MCF 10A (cell line): ENCODE measurements at regions not wholly inside any gene's neighbourhood (a gene's known extent, or its start where the extent isn't known, plus 50 kb on each side); places are given as distances from the start of the nearest gene placed in this dataset.

Experiments
- BruUV-seq: library from RNA; stranded (reverse); fragments of 400-500 nt; replicated peaks from 2 replicates; lab custom pipeline; 2021; lab: Mats Ljungman, UMichigan
- CTCF ChIA-PET: fragments of 300-600 bp; sonication (Branson Sonifier 250); formaldehyde crosslinking; extraction: SDS; loops from one replicate; lab custom pipeline; 2021; ENCODE audit warnings: antibody characterized with exemption, inconsistent platforms; lab: Yijun Ruan, JAX
- POLR2A ChIA-PET: fragments of 300-600, 350-650 bp; sonication (Branson Sonifier 250); formaldehyde crosslinking; extraction: SDS; loops from one replicate; lab custom pipeline; 2020; ENCODE audit warnings: antibody characterized with exemption, inconsistent platforms; lab: Yijun Ruan, JAX
- DNase-seq: peaks from one replicate; pipeline ENCODE4 v3.0.0-alpha.2; 2018; ENCODE audit not compliant: unreplicated experiment
- H3K27ac Mint-ChIP-seq: one replicate; pipeline ENCODE4 v1.8.0; 2022; ENCODE audit warnings: mild to moderate bottlenecking, low read depth, mixed read lengths; ENCODE audit not compliant: unreplicated experiment
- H3K27me3 Mint-ChIP-seq: one replicate; pipeline ENCODE4 v1.8.0; 2022; ENCODE audit warnings: mixed read lengths; ENCODE audit not compliant: insufficient read depth, unreplicated experiment
- H3K36me3 Mint-ChIP-seq: one replicate; pipeline ENCODE4 v1.8.0; 2022; ENCODE audit warnings: mild to moderate bottlenecking, moderate library complexity, mixed read lengths; ENCODE audit not compliant: insufficient read depth, unreplicated experiment
- H3K4me1 Mint-ChIP-seq: one replicate; pipeline ENCODE4 v1.8.0; 2022; ENCODE audit warnings: mixed read lengths; ENCODE audit not compliant: insufficient read depth, unreplicated experiment
- H3K4me3 Mint-ChIP-seq: one replicate; pipeline ENCODE4 v1.8.0; 2022; ENCODE audit warnings: mild to moderate bottlenecking, moderate library complexity, mixed read lengths; ENCODE audit not compliant: unreplicated experiment
- H3K9me3 Mint-ChIP-seq: one replicate; pipeline ENCODE4 v1.8.0; 2022; ENCODE audit warnings: mixed read lengths; ENCODE audit not compliant: unreplicated experiment
- intact Hi-C: fragments of 100-400 bp; cut with micrococcal nuclease; formaldehyde crosslinking; loops from 2 replicates; pipeline ENCODE4 v1.14.1; 2022
- TF ChIP-seq, protein P1 (sequence below): fragments of 200-600 bp; IDR thresholded peaks from one replicate; pipeline ENCODE4 v1.8.0; 2022; ENCODE audit warnings: antibody characterized with exemption, mild to moderate bottlenecking; ENCODE audit not compliant: unreplicated experiment

DNA sequence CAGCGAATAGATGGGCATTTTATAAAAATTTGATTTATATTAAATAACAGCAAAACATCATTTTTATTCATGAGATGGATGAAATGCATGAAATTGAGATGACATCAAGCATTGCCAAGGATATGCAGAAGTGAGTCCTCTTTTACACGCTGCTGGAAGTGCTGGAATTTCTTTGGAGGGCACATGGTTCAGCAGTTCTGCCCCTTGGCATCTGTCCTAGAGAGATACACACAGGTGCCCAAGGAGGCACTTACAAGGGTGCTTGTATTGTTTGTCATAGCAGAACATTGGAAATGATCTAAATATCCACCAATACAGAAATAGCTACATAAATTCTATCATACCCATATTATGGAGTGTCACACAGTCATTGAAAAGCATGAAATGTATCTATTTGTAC lies 441.1 kb upstream of the TMPO start:
- Mint-ChIP-seq H3K27ac (no peak overlapping the region), H3K36me3 (no peaks in the 10 kb centered on the region), H3K4me1 (no peaks in the 10 kb centered on the region), H3K9me3 (no peaks in the 10 kb centered on the region), H3K4me3 (no peak overlapping the region), H3K27me3 (no peaks in the 10 kb centered on the region)
- ChIA-PET POLR2A (no interaction called here), CTCF (interaction anchor here (0.6 kb wide), 1 partner anchor 1884 kb away, joined by 3 read pairs; no protein-coding TSS in a partner anchor)
- TF ChIP-seq, protein P1, sequence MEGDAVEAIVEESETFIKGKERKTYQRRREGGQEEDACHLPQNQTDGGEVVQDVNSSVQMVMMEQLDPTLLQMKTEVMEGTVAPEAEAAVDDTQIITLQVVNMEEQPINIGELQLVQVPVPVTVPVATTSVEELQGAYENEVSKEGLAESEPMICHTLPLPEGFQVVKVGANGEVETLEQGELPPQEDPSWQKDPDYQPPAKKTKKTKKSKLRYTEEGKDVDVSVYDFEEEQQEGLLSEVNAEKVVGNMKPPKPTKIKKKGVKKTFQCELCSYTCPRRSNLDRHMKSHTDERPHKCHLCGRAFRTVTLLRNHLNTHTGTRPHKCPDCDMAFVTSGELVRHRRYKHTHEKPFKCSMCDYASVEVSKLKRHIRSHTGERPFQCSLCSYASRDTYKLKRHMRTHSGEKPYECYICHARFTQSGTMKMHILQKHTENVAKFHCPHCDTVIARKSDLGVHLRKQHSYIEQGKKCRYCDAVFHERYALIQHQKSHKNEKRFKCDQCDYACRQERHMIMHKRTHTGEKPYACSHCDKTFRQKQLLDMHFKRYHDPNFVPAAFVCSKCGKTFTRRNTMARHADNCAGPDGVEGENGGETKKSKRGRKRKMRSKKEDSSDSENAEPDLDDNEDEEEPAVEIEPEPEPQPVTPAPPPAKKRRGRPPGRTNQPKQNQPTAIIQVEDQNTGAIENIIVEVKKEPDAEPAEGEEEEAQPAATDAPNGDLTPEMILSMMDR = no peak
- BruUV-seq = no TSS peak
- DNase-seq = no peak
- intact Hi-C loops = no loop called here

DNA sequence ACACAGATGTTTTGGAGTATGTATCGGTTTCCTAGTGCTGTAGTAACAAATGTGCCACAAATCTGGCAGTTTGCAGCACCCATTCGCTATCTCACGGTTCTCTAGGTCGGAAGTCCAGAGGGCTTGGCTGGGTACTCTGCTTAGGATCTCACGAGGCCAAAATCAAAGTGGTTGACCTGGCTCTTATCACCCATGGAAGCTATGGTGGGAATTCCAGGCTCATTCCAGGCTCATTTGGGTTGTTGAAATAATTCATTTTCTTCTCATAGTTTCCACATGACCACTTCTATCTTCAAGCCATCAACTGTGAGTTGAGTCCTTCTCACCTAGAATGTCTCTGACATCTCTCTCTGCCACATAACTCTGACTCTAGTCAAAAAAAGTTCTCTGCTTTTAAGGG lies 431.0 kb upstream of the TMPO start:
- Mint-ChIP-seq H3K36me3 (no peaks in the 10 kb centered on the region), H3K27me3 (peaks cover 31% of the 10 kb centered on the region), H3K4me3 (no peak overlapping the region), H3K9me3 (peaks cover 7% of the 10 kb centered on the region), H3K4me1 (no peaks in the 10 kb centered on the region), H3K27ac (no peak overlapping the region)
- intact Hi-C loops = no loop called here
- no TSS peak for BruUV-seq
- CTCF ChIA-PET = interaction anchor here (0.7 to 1.1 kb wide), 2 partner anchors 9 to 11 kb away, joined by 3 read pairs; no protein-coding TSS in a partner anchor
- POLR2A ChIA-PET = no interaction called here
- TF ChIP-seq, protein P1 = no peak
- no peak for DNase-seq

DNA sequence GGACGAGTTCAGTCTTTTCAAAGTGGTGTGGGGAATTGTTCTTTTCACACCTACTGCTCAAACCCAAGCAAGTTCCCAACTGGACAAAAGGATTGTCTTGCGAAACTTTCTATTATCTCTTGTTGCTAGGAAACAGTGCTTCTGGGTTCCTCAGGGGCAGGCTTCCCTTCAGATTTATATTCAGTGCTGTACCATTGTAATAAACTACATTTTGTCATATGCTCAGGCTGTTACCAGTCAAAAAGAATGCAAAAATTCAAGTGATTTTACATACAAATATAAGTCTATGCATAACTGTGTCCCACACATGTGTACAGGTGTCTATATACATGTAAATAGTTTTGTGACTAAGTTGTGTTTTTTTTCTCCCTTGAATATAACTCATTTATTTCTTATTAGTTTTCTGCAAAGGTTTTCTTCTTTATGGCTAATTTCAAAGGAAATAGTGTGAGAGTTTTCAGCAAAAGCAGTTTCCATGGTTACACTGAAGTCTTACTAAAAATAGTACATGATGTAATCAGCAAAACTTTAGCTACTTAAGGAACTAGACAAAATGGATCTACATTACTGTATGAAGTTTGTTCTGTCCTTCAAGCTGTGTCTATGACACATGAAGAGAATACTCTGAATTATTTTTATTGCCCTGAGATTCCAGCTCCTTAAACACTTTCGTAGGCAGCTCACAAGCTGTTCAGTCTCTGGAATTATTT lies 430.2 kb upstream of the TMPO start:
- intact Hi-C loops = no loop called here
- CTCF ChIA-PET = no interaction called here
- Mint-ChIP-seq H3K4me1 (no peaks in the 10 kb centered on the region), H3K27me3 (peaks cover 36% of the 10 kb centered on the region), H3K9me3 (peaks cover 7% of the 10 kb centered on the region), H3K4me3 (no peak overlapping the region), H3K36me3 (no peaks in the 10 kb centered on the region), H3K27ac (no peak overlapping the region)
- POLR2A ChIA-PET = no interaction called here
- BruUV-seq = no TSS peak
- no peak for DNase-seq
- TF ChIP-seq, protein P1 = no peak

DNA sequence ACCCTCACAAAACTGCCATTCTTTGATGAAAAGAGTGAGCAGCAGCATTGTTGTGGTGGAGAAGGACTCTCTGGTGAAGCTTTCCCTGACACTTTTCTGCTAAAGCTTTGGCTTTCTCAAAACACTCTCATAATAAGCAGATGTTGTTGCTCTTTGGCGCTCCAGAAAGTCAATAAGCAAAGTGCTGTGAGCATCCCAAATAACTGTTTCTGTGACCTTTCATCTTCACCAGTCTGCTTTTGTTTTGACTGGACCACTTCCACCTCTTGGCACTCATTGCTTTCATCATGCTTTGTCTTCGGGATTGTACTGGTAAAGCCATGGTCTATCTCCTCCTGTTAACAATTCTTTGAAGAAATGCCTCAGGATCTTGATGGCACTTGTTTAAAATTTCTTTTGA lies 424.7 kb upstream of the TMPO start:
- peaks cover 45% of the 10 kb centered on the region for H3K27me3 Mint-ChIP-seq
- no TSS peak for BruUV-seq
- ChIA-PET CTCF (no interaction called here), POLR2A (no interaction called here)
- TF ChIP-seq, protein P1 = no peak
- intact Hi-C loops = no loop called here
- H3K4me3 Mint-ChIP-seq = no peak overlapping the region
- no peak overlapping the region for H3K27ac Mint-ChIP-seq
- H3K4me1 Mint-ChIP-seq = no peaks in the 10 kb centered on the region
- H3K9me3 Mint-ChIP-seq = peaks cover 6% of the 10 kb centered on the region
- DNase-seq = no peak
- H3K36me3 Mint-ChIP-seq = no peaks in the 10 kb centered on the region
